ENCODE measurements at regions not wholly inside any gene's neighbourhood (a gene's known extent, or its start where the extent isn't known, plus 50 kb on each side); places are given as distances from the start of the nearest gene placed in this dataset.

- TF ChIP-seq JUNB (IDR thresholded peaks at IDR 0.05): peak; percentile 29; the same call in 1 of the 2 replicates
- no peak for TF ChIP-seq ZNF217 (IDR thresholded peaks at IDR 0.05)
- FAIRE-seq (no peak), ATAC-seq (no peak), DNase-seq (ENCODE audit: low read depth, low spot score) (no peak)
- in situ Hi-C loops (cut with MboI) (no loop called here), intact Hi-C loops (cut with micrococcal nuclease; ENCODE audit: unreplicated experiment) (no loop called here)
- Histone ChIP-seq H3K27ac (ENCODE audit: control insufficient read depth, insufficient read depth) (no peak overlapping the region), H3K4me3 (no peak overlapping the region), H3K9me3 (replicated peaks; ENCODE audit: control insufficient read depth, insufficient read depth, low read length) (no peaks in the 10 kb centered on the region), H3K79me2 (ENCODE audit: control insufficient read depth, insufficient read depth, low read length) (no peaks in the 10 kb centered on the region), H3K27me3 (replicated peaks in 1 of 2; ENCODE audit: control insufficient read depth in 2 of 2, insufficient read depth in 2 of 2, low read length in 1 of 2) (no peaks in the 10 kb centered on the region), H3K4me2 (ENCODE audit: control insufficient read depth, insufficient read depth) (no peak overlapping the region), H3K36me3 (ENCODE audit: control insufficient read depth in 2 of 2, insufficient read depth in 2 of 2, low read length in 1 of 2) (no peaks in the 10 kb centered on the region), H2AFZ (ENCODE audit: control insufficient read depth, low read depth, low read length) (no peak overlapping the region), H4K20me1 (ENCODE audit: control insufficient read depth, insufficient read depth) (no peaks in the 10 kb centered on the region), H3K4me1 (ENCODE audit: control insufficient read depth, insufficient read depth, low read length) (no peaks in the 10 kb centered on the region), H3K9ac (ENCODE audit: control insufficient read depth, insufficient read depth, low read length) (no peak overlapping the region)
- WGBS (ENCODE audit: insufficient coverage, insufficient replicate concordance, low lambda C conversion rate, missing lambda C conversion rate): 20% methylated on average over 3 of the region's 3 CpGs
- ChIA-PET CTCF (no interaction called here), POLR2A (no interaction called here), RAD21 (ENCODE audit: unreplicated experiment) (no interaction called here), SMC1A (ENCODE audit: uncharacterized antibody, unreplicated experiment) (interaction anchor here (0.5 kb wide), 1 partner anchor 20 kb away, joined by 3 read pairs; no protein-coding TSS in a partner anchor)
- no TSS peak for BruUV-seq (replicated peaks)
These were observed 107.7 kb downstream of the PTGS2 start for GRCh38 chr1:186572509-186572908.

DNA sequence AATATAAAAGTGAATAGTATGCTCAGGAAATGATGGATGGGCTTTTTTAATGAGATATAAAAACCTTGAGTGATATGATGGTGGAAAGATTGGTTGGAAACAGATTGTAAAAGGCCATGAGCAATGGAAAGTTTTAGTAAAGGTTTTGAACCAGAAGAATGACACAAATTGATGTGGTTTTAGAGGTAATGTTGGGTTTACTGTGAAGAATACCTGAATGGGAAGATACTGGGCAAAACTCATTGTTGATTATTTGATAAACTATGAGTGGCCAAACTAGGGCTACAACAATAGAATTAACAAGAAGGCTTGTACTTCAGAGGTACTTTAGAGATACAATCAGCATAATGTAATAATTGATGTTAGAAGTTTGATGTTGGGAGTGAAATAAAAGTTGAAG is 108.5 kb downstream of the PTGS2 start:
- Histone ChIP-seq H3K36me3 (ENCODE audit: control insufficient read depth in 2 of 2, insufficient read depth in 2 of 2, low read length in 1 of 2) (no peaks in the 10 kb centered on the region), H3K27me3 (replicated peaks in 1 of 2; ENCODE audit: control insufficient read depth in 2 of 2, insufficient read depth in 2 of 2, low read length in 1 of 2) (no peaks in the 10 kb centered on the region), H3K4me1 (ENCODE audit: control insufficient read depth, insufficient read depth, low read length) (no peaks in the 10 kb centered on the region), H2AFZ (ENCODE audit: control insufficient read depth, low read depth, low read length) (no peak overlapping the region), H4K20me1 (ENCODE audit: control insufficient read depth, insufficient read depth) (no peaks in the 10 kb centered on the region), H3K9me3 (replicated peaks; ENCODE audit: control insufficient read depth, insufficient read depth, low read length) (no peaks in the 10 kb centered on the region), H3K27ac (ENCODE audit: control insufficient read depth, insufficient read depth) (no peak overlapping the region), H3K9ac (ENCODE audit: control insufficient read depth, insufficient read depth, low read length) (no peak overlapping the region), H3K4me3 (no peak overlapping the region), H3K4me2 (ENCODE audit: control insufficient read depth, insufficient read depth) (no peak overlapping the region), H3K79me2 (ENCODE audit: control insufficient read depth, insufficient read depth, low read length) (no peaks in the 10 kb centered on the region)
- FAIRE-seq: no peak
- SMC1A ChIA-PET (ENCODE audit: uncharacterized antibody, unreplicated experiment): no interaction called here
- in situ Hi-C loops (cut with MboI) (no loop called here), intact Hi-C loops (cut with micrococcal nuclease; ENCODE audit: unreplicated experiment) (no loop called here)
- ATAC-seq: no peak
- no peak for DNase-seq (ENCODE audit: low read depth, low spot score)
- POLR2A ChIA-PET: no interaction called here
- RAD21 ChIA-PET (ENCODE audit: unreplicated experiment): no interaction called here
- BruUV-seq (replicated peaks): no TSS peak
- no peak for TF ChIP-seq PML (IDR thresholded peaks at IDR 0.05; ENCODE audit: low read length)
- TF ChIP-seq MLLT1 (IDR thresholded peaks at IDR 0.05): no peak
- TF ChIP-seq ATF2 (IDR thresholded peaks at IDR 0.05; ENCODE audit: low read length): no peak
- peak; percentile 53; the same call in 1 of the 2 replicates for TF ChIP-seq RUNX3 (IDR thresholded peaks at IDR 0.05; ENCODE audit: low read length)
- TF ChIP-seq YBX1 (IDR thresholded peaks at IDR 0.05): no peak
- TF ChIP-seq, protein P1, sequence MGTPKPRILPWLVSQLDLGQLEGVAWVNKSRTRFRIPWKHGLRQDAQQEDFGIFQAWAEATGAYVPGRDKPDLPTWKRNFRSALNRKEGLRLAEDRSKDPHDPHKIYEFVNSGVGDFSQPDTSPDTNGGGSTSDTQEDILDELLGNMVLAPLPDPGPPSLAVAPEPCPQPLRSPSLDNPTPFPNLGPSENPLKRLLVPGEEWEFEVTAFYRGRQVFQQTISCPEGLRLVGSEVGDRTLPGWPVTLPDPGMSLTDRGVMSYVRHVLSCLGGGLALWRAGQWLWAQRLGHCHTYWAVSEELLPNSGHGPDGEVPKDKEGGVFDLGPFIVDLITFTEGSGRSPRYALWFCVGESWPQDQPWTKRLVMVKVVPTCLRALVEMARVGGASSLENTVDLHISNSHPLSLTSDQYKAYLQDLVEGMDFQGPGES (IDR thresholded peaks at IDR 0.05): no peak
- TF ChIP-seq, protein P2, sequence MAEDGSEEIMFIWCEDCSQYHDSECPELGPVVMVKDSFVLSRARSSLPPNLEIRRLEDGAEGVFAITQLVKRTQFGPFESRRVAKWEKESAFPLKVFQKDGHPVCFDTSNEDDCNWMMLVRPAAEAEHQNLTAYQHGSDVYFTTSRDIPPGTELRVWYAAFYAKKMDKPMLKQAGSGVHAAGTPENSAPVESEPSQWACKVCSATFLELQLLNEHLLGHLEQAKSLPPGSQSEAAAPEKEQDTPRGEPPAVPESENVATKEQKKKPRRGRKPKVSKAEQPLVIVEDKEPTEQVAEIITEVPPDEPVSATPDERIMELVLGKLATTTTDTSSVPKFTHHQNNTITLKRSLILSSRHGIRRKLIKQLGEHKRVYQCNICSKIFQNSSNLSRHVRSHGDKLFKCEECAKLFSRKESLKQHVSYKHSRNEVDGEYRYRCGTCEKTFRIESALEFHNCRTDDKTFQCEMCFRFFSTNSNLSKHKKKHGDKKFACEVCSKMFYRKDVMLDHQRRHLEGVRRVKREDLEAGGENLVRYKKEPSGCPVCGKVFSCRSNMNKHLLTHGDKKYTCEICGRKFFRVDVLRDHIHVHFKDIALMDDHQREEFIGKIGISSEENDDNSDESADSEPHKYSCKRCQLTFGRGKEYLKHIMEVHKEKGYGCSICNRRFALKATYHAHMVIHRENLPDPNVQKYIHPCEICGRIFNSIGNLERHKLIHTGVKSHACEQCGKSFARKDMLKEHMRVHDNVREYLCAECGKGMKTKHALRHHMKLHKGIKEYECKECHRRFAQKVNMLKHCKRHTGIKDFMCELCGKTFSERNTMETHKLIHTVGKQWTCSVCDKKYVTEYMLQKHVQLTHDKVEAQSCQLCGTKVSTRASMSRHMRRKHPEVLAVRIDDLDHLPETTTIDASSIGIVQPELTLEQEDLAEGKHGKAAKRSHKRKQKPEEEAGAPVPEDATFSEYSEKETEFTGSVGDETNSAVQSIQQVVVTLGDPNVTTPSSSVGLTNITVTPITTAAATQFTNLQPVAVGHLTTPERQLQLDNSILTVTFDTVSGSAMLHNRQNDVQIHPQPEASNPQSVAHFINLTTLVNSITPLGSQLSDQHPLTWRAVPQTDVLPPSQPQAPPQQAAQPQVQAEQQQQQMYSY (CRISPR knock-in tag; IDR thresholded peaks at IDR 0.05): no peak
- CTCF ChIA-PET: no interaction called here
